A549 (cell line): ENCODE measurements at regions not wholly inside any gene's neighbourhood (a gene's known extent, or its start where the extent isn't known, plus 50 kb on each side); places are given as distances from the start of the nearest gene placed in this dataset.

ENCODE experiments used
- ATAC-seq, 2 experiments: fragments of 200-7000 bp in 1 of 2; fragments of >200 bp in 1 of 2; cut with Nextera tagmentation in 1 of 2; cut with Tn5 transposase in 1 of 2; 3 replicates each; pipeline versions ENCODE4 v1.8.0 to v1.9.1; 2018 to 2020; ENCODE audit warnings: mild to moderate bottlenecking in 1 of 2, moderate library complexity in 1 of 2
- CTCF ChIA-PET: fragments of 300-600 bp; sonication (Branson Sonifier 250); formaldehyde crosslinking; extraction: SDS; loops from one replicate; lab custom pipeline; 2021; ENCODE audit warnings: antibody characterized with exemption, inconsistent platforms; lab: Yijun Ruan, JAX
- POLR2A ChIA-PET: fragments of 350-600 bp; formaldehyde crosslinking; extraction: SDS; loops from one replicate; lab custom pipeline; 2021; ENCODE audit warnings: antibody characterized with exemption, inconsistent platforms; lab: Yijun Ruan, JAX
- DNase-seq, 2 experiments: peaks; one replicate each; pipeline versions ENCODE4 v3.0.0 to v3.0.0-alpha.2; 2011 to 2016; ENCODE audit warnings: low read depth in 1 of 2, low spot score in 1 of 2
- FAIRE-seq: peaks from 2 replicates; lab custom pipeline; 2011; peaks lifted over from hg19 to GRCh38; lab: Jason Lieb, UNC
- H3K27ac ChIP-seq, 2 experiments: fragments of >200 bp; sonication (Bioruptor Twin); formaldehyde crosslinking; 3 replicates each; pipeline ENCODE4 v1.5.1; 2016 to 2017
- H3K4me1 ChIP-seq: fragments of >200 bp; sonication (Bioruptor Twin); formaldehyde crosslinking; 3 replicates; pipeline ENCODE4 v1.6.1; 2016
- H3K4me2 ChIP-seq: fragments of >200 bp; sonication (Bioruptor Twin); formaldehyde crosslinking; 3 replicates; pipeline ENCODE4 v1.6.1; 2016
- H3K4me3 ChIP-seq: fragments of >200 bp; sonication (Bioruptor Twin); formaldehyde crosslinking; 3 replicates; pipeline ENCODE4 v1.5.1; 2016
- H3K9me3 ChIP-seq: fragments of >200 bp; sonication (Bioruptor Twin); formaldehyde crosslinking; 3 replicates; pipeline ENCODE4 v1.6.1; 2016
- BHLHE40 ChIP-seq: IDR thresholded peaks from 2 replicates; pipeline ENCODE4 v1.6.1; 2012; ENCODE audit warnings: low read depth, low read length, inconsistent platforms
- CBX2 ChIP-seq: fragments of 200-600 bp; sonication (generic); IDR thresholded peaks from 2 replicates; pipeline ENCODE4 v1.6.1; 2016; ENCODE audit warnings: low read depth, mild to moderate bottlenecking, borderline replicate concordance
- CBX8 ChIP-seq: fragments of 200-600 bp; sonication (generic); IDR thresholded peaks from 2 replicates; pipeline ENCODE4 v1.6.1; 2016
- EHF ChIP-seq: fragments of 250-450 bp; sonication (Bioruptor Pico); IDR thresholded peaks from 2 replicates; pipeline ENCODE4 v1.5.0; 2020; ENCODE audit warnings: mild to moderate bottlenecking
- EP300 ChIP-seq, 2 experiments: fragments of >200 bp; sonication (Bioruptor Twin); formaldehyde crosslinking; IDR thresholded peaks; 2 replicates in 1 of 2; 3 replicates in 1 of 2; pipeline ENCODE4 v1.6.1; 2016 to 2017
- ESRRA ChIP-seq: fragments of 150-350 bp; IDR thresholded peaks from 2 replicates; pipeline ENCODE4 v1.6.1; 2014; ENCODE audit warnings: mild to moderate bottlenecking, low read length, borderline replicate concordance
- FOSB ChIP-seq: fragments of 250-450 bp; sonication (Bioruptor Pico); IDR thresholded peaks from 2 replicates; pipeline ENCODE4 v1.5.0; 2020; ENCODE audit warnings: mild to moderate bottlenecking, moderate library complexity
- FOXS1 ChIP-seq: fragments of 250-450 bp; sonication (Bioruptor Pico); IDR thresholded peaks from 2 replicates; pipeline ENCODE4 v1.5.0; 2020; ENCODE audit warnings: mild to moderate bottlenecking, moderate library complexity
- HDAC2 ChIP-seq: fragments of 200-600 bp; sonication (generic); IDR thresholded peaks from 2 replicates; pipeline ENCODE4 v1.6.1; 2016
- HMGXB4 ChIP-seq: fragments of 250-450 bp; sonication (Bioruptor Pico); IDR thresholded peaks from 2 replicates; pipeline ENCODE4 v1.5.0; 2021; ENCODE audit warnings: mild to moderate bottlenecking, moderate library complexity, borderline replicate concordance
- JUNB ChIP-seq: fragments of >200 bp; sonication (Bioruptor Twin); formaldehyde crosslinking; IDR thresholded peaks from 2 replicates; pipeline ENCODE4 v1.6.1; 2016
- KDM1A ChIP-seq: fragments of 200-600 bp; sonication (generic); IDR thresholded peaks from 2 replicates; pipeline ENCODE4 v1.6.1; 2016; ENCODE audit warnings: low read depth, mild to moderate bottlenecking
- NFE2L2 ChIP-seq: fragments of 150-350 bp; conservative IDR thresholded peaks from 2 replicates; pipeline ENCODE4 v1.6.1; 2014; ENCODE audit warnings: low read length
- NR3C1 ChIP-seq: fragments of >200 bp; sonication (Bioruptor Twin); formaldehyde crosslinking; IDR thresholded peaks from 3 replicates; pipeline ENCODE4 v1.6.1; 2017
- POLR2AphosphoS2 ChIP-seq: conservative IDR thresholded peaks from 2 replicates; pipeline ENCODE4 v1.6.1; 2012; ENCODE audit warnings: low read length, improper control_type of control experiment, inconsistent platforms
- RARB ChIP-seq: fragments of 250-450 bp; sonication (Bioruptor Pico); IDR thresholded peaks from 2 replicates; pipeline ENCODE4 v1.8.0; 2021; ENCODE audit warnings: mild to moderate bottlenecking, moderate library complexity
- RFX5 ChIP-seq: fragments of 450-650 bp; IDR thresholded peaks from 2 replicates; pipeline ENCODE4 v1.7.1; 2014; ENCODE audit warnings: antibody characterized with exemption, mild to moderate bottlenecking, moderate library complexity
- RNF2 ChIP-seq: fragments of 200-600 bp; sonication (generic); IDR thresholded peaks from 2 replicates; pipeline ENCODE4 v1.6.1; 2016; ENCODE audit warnings: low read depth, mild to moderate bottlenecking, antibody characterized with exemption, moderate library complexity, borderline replicate concordance
- SREBF2 ChIP-seq: fragments of 450-650 bp; IDR thresholded peaks from 2 replicates; pipeline ENCODE4 v1.6.1; 2014; ENCODE audit warnings: mild to moderate bottlenecking, moderate library complexity
- USF2 ChIP-seq: fragments of 450-650 bp; IDR thresholded peaks from 2 replicates; pipeline ENCODE4 v1.6.1; 2014; ENCODE audit warnings: antibody characterized with exemption
- ZC3H11A ChIP-seq: fragments of 450-650 bp; IDR thresholded peaks from 2 replicates; pipeline ENCODE4 v1.6.1; 2014; ENCODE audit warnings: antibody characterized with exemption, mild to moderate bottlenecking
- ZFP36 ChIP-seq: fragments of 450-650 bp; IDR thresholded peaks from 2 replicates; pipeline ENCODE4 v1.6.1; 2014; ENCODE audit warnings: borderline replicate concordance; ENCODE audit not compliant: partially characterized antibody
- WGBS: methylation state at CpG from one replicate; pipeline ENCODE4 v1.1.6; 2017; ENCODE audit errors: missing lambda C conversion rate; 5-methylcytosine and 5-hydroxymethylcytosine counted together
- TF ChIP-seq, protein P1 (sequence below): IDR thresholded peaks from 2 replicates; pipeline ENCODE4 v1.6.1; 2012; ENCODE audit warnings: low read depth, borderline replicate concordance
- TF ChIP-seq, protein P2 (sequence below): IDR thresholded peaks from 2 replicates; pipeline ENCODE4 v1.6.1; 2012
- TF ChIP-seq, protein P3 (sequence below): fragments of >200 bp; sonication (Bioruptor Twin); formaldehyde crosslinking; IDR thresholded peaks from 3 replicates; pipeline ENCODE4 v1.5.1; 2016

DNA sequence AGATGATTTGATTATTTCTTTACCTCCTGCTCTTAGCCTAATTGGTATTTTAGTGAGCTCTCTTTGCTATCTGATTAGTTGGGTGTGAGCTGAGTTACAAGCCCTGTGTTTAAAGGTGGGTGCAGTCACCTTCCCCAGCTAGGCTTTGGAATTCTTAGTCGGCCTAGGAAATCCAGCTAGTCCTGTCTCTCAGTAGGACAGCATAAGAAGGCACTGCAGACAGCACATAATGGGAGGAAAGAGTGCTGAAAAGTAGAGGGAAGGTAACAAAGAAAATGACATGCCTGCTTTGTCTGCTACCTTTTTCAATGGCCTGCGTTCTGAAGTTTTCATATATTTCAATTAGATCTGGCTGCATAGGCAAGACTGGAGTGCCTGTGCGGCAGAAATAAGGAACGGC lies 1794.0 kb upstream of the CELF4 start:
- TF ChIP-seq POLR2AphosphoS2 = no peak
- TF ChIP-seq NR3C1 = no peak
- no peak for TF ChIP-seq BHLHE40
- TF ChIP-seq, protein P1, sequence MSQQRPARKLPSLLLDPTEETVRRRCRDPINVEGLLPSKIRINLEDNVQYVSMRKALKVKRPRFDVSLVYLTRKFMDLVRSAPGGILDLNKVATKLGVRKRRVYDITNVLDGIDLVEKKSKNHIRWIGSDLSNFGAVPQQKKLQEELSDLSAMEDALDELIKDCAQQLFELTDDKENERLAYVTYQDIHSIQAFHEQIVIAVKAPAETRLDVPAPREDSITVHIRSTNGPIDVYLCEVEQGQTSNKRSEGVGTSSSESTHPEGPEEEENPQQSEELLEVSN = no peak
- TF ChIP-seq ZFP36 = no peak
- TF ChIP-seq KDM1A = no peak
- TF ChIP-seq CBX2 = no peak
- TF ChIP-seq HMGXB4 (CRISPR knock-in tag) = no peak
- TF ChIP-seq CBX8 = no peak
- no peak for TF ChIP-seq ESRRA
- no peak for TF ChIP-seq FOSB (CRISPR knock-in tag)
- no peak for TF ChIP-seq EHF (CRISPR knock-in tag)
- TF ChIP-seq JUNB = no peak
- no peak for TF ChIP-seq SREBF2
- no peak for TF ChIP-seq NFE2L2
- no peak for TF ChIP-seq RARB (CRISPR knock-in tag)
- TF ChIP-seq HDAC2 = no peak
- TF ChIP-seq USF2 = no peak
- TF ChIP-seq EP300 (IDR thresholded peaks at IDR 0.05) = no peak
- TF ChIP-seq, protein P2, sequence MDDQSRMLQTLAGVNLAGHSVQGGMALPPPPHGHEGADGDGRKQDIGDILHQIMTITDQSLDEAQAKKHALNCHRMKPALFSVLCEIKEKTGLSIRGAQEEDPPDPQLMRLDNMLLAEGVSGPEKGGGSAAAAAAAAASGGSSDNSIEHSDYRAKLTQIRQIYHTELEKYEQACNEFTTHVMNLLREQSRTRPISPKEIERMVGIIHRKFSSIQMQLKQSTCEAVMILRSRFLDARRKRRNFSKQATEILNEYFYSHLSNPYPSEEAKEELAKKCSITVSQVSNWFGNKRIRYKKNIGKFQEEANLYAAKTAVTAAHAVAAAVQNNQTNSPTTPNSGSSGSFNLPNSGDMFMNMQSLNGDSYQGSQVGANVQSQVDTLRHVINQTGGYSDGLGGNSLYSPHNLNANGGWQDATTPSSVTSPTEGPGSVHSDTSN = no peak
- WGBS = 74% methylated on average over 4 of the region's 4 CpGs
- DNase-seq (no peak), FAIRE-seq (no peak), ATAC-seq (no peak)
- Histone ChIP-seq H3K4me1 (no peaks in the 10 kb centered on the region), H3K27ac (no peak overlapping the region), H3K4me2 (no peak overlapping the region), H3K9me3 (no peaks in the 10 kb centered on the region), H3K4me3 (no peak overlapping the region)
- POLR2A ChIA-PET = no interaction called here
- CTCF ChIA-PET = no interaction called here

- Histone ChIP-seq H3K4me1 (no peaks in the 10 kb centered on the region), H3K9me3 (no peaks in the 10 kb centered on the region)
- no peak for FAIRE-seq
- CTCF ChIA-PET = no interaction called here
- 69% methylated on average over 2 of the region's 2 CpGs for WGBS
- TF ChIP-seq RFX5 (no peak), ZC3H11A (no peak), FOXS1 (no peak), RNF2 (no peak), USF2 (no peak), KDM1A (no peak)
- TF ChIP-seq, protein P3, sequence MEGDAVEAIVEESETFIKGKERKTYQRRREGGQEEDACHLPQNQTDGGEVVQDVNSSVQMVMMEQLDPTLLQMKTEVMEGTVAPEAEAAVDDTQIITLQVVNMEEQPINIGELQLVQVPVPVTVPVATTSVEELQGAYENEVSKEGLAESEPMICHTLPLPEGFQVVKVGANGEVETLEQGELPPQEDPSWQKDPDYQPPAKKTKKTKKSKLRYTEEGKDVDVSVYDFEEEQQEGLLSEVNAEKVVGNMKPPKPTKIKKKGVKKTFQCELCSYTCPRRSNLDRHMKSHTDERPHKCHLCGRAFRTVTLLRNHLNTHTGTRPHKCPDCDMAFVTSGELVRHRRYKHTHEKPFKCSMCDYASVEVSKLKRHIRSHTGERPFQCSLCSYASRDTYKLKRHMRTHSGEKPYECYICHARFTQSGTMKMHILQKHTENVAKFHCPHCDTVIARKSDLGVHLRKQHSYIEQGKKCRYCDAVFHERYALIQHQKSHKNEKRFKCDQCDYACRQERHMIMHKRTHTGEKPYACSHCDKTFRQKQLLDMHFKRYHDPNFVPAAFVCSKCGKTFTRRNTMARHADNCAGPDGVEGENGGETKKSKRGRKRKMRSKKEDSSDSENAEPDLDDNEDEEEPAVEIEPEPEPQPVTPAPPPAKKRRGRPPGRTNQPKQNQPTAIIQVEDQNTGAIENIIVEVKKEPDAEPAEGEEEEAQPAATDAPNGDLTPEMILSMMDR = no peak
- TF ChIP-seq, all 56 proteins: peak for 0
- no peak overlapping the region for H3K4me3 ChIP-seq
- DNase-seq (no peak), ATAC-seq (no peak)
- POLR2A ChIA-PET = no interaction called here
- no peak overlapping the region for H3K4me2 ChIP-seq
- H3K27ac ChIP-seq = no peak overlapping the region
Observed at GRCh38 chr18:39350945-39351344, 1785.3 kb upstream of the CELF4 start.
